HG03558 (cell line): ENCODE measurements at regions not wholly inside any gene's neighbourhood (a gene's known extent, or its start where the extent isn't known, plus 50 kb on each side); places are given as distances from the start of the nearest gene placed in this dataset.
"Not testable (repeated sequence)": the region's sequence is repeated elsewhere in the genome, so short reads cannot be mapped to it uniquely, and the experiment has no call there.

Experiments
- ATAC-seq: cut with Tn5 transposase; IDR thresholded peaks from one replicate; pipeline ENCODE4 v1.9.1; 2021; ENCODE audit warnings: moderate number of reproducible peaks; ENCODE audit not compliant: unreplicated experiment; ENCODE audit errors: extremely low read depth

GRCh38 chr6:150681578-150682395, 82.1 kb downstream of the PLEKHG1 start:
- ATAC-seq, result no peak

- no peak for ATAC-seq
Measured at GRCh38 chr6:150683320-150683719, 83.6 kb downstream of the PLEKHG1 start.

- ATAC-seq, result no peak
Measured at GRCh38 chr6:150684161-150684560, 84.5 kb downstream of the PLEKHG1 start.

GRCh38 chr6:150684714-150685459, 85.2 kb downstream of the PLEKHG1 start:
- no peak for ATAC-seq

- ATAC-seq, result no peak
Measured at GRCh38 chr6:150685860-150686259, 86.2 kb downstream of the PLEKHG1 start.

- ATAC-seq, result no peak
Measured at GRCh38 chr6:150686566-150686965, 86.9 kb downstream of the PLEKHG1 start.

- ATAC-seq, result no peak
Measured at GRCh38 chr6:150687508-150687907, 87.8 kb downstream of the PLEKHG1 start.

- no peak for ATAC-seq
Measured at GRCh38 chr6:150689900-150690590, 90.4 kb downstream of the PLEKHG1 start.

GRCh38 chr6:150690681-150691080, 91.0 kb downstream of the PLEKHG1 start:
- no peak for ATAC-seq

- ATAC-seq, result no peak
Measured at GRCh38 chr6:150691463-150691862, 91.8 kb downstream of the PLEKHG1 start.

- peak; percentile 74 for ATAC-seq
Measured at GRCh38 chr6:150692604-150693003, 92.9 kb downstream of the PLEKHG1 start.

GRCh38 chr6:150694889-150695288, 95.2 kb downstream of the PLEKHG1 start:
- no peak for ATAC-seq

- ATAC-seq, result no peak
Measured at GRCh38 chr6:150695652-150696051, 96.0 kb downstream of the PLEKHG1 start.

- ATAC-seq, result no peak
Measured at GRCh38 chr6:150696190-150696589, 96.5 kb downstream of the PLEKHG1 start.

- ATAC-seq, result not testable (repeated sequence)
Measured at GRCh38 chr6:150696918-150697317, 97.2 kb downstream of the PLEKHG1 start.

GRCh38 chr6:150697515-150697914, 97.8 kb downstream of the PLEKHG1 start:
- ATAC-seq, result no peak

- no peak for ATAC-seq
Measured at GRCh38 chr6:150698391-150698790, 98.7 kb downstream of the PLEKHG1 start.

GRCh38 chr6:150702675-150703074, 103.0 kb downstream of the PLEKHG1 start:
- no peak for ATAC-seq

GRCh38 chr6:150704447-150705192, 104.9 kb downstream of the PLEKHG1 start:
- ATAC-seq, result no peak

GRCh38 chr6:150705392-150705791, 105.7 kb downstream of the PLEKHG1 start:
- ATAC-seq, result no peak
